HL-60 (cell line): ENCODE measurements at regions not wholly inside any gene's neighbourhood (a gene's known extent, or its start where the extent isn't known, plus 50 kb on each side); places are given as distances from the start of the nearest gene placed in this dataset.

Experiments
- DNase-seq, 2 experiments: peaks; one replicate each; pipeline ENCODE4 v3.0.0-alpha.2; 2010 to 2020; ENCODE audit warnings: low read depth in 1 of 2, low spot score in 1 of 2
- H3K27ac ChIP-seq: fragments of 250-450 bp; sonication (Bioruptor Pico); replicated peaks from 2 replicates; pipeline ENCODE4 v1.5.1; 2020; ENCODE audit warnings: mild to moderate bottlenecking, moderate library complexity
- H3K27me3 ChIP-seq: fragments of 250-450 bp; sonication (Bioruptor Pico); 2 replicates; pipeline ENCODE4 v1.5.1; 2021; ENCODE audit warnings: mild to moderate bottlenecking, moderate library complexity; ENCODE audit not compliant: insufficient read depth, poor library complexity, severe bottlenecking
- H3K4me3 ChIP-seq: replicated peaks from 2 replicates; pipeline ENCODE4 v1.5.1; 2011; ENCODE audit warnings: mild to moderate bottlenecking, control low read depth, low read length; ENCODE audit not compliant: insufficient read depth
- CTCF ChIP-seq: IDR thresholded peaks from one replicate; pipeline ENCODE4 v1.5.1; 2011; ENCODE audit warnings: low read length, control low read depth, inconsistent platforms; ENCODE audit not compliant: insufficient read depth
- GABPA ChIP-seq: IDR thresholded peaks from 2 replicates; pipeline ENCODE4 v1.6.1; 2012; ENCODE audit warnings: low read depth
- POLR2AphosphoS5 ChIP-seq: IDR thresholded peaks from 2 replicates; pipeline ENCODE4 v1.6.1; 2012; ENCODE audit warnings: low read depth
- SPI1 ChIP-seq: IDR thresholded peaks from 2 replicates; pipeline ENCODE4 v1.6.1; 2012; ENCODE audit warnings: low read depth, mild to moderate bottlenecking, borderline replicate concordance
- TF ChIP-seq, protein P1 (sequence below): IDR thresholded peaks from 2 replicates; pipeline ENCODE4 v1.6.1; 2012; ENCODE audit warnings: low read depth; ENCODE audit not compliant: insufficient replicate concordance

DNA sequence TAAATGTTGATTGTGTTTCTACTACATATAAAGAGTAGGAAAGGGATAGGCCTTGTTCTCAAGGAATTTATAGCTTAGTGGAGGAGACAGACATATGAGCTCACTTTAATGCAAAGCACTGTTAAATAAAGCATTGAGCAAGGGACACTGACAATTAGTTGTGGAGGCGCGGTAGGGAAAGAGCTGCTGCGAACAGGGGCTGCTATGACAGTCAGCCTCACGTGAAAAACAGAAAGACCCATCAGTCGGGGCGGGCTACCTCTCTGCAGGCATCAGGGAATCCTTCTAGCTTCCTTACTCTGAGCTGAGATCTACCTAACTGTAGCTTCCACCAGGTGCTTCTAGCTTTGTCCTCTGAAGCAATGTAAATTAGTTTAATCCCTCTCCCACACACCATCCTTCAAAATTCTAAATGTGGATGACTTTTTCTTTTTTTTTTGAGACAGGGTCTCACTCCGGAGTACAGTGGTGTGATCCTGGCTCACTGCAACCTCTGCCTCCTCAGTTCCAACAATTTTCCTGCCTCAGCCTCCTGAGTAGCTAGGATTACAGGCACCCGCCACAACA is 129.9 kb upstream of the ZFHX3 start:
- DNase-seq = no peak
- H3K4me3 ChIP-seq = no peak overlapping the region
- H3K27me3 ChIP-seq = no peaks in the 10 kb centered on the region
- H3K27ac ChIP-seq = no peak overlapping the region
- TF ChIP-seq, protein P1, sequence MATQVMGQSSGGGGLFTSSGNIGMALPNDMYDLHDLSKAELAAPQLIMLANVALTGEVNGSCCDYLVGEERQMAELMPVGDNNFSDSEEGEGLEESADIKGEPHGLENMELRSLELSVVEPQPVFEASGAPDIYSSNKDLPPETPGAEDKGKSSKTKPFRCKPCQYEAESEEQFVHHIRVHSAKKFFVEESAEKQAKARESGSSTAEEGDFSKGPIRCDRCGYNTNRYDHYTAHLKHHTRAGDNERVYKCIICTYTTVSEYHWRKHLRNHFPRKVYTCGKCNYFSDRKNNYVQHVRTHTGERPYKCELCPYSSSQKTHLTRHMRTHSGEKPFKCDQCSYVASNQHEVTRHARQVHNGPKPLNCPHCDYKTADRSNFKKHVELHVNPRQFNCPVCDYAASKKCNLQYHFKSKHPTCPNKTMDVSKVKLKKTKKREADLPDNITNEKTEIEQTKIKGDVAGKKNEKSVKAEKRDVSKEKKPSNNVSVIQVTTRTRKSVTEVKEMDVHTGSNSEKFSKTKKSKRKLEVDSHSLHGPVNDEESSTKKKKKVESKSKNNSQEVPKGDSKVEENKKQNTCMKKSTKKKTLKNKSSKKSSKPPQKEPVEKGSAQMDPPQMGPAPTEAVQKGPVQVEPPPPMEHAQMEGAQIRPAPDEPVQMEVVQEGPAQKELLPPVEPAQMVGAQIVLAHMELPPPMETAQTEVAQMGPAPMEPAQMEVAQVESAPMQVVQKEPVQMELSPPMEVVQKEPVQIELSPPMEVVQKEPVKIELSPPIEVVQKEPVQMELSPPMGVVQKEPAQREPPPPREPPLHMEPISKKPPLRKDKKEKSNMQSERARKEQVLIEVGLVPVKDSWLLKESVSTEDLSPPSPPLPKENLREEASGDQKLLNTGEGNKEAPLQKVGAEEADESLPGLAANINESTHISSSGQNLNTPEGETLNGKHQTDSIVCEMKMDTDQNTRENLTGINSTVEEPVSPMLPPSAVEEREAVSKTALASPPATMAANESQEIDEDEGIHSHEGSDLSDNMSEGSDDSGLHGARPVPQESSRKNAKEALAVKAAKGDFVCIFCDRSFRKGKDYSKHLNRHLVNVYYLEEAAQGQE = no peak
- TF ChIP-seq CTCF = no peak
- no peak for TF ChIP-seq GABPA
- no peak for TF ChIP-seq POLR2AphosphoS5
- TF ChIP-seq SPI1 = no peak

- H3K27ac ChIP-seq = no peak overlapping the region
- no peaks in the 10 kb centered on the region for H3K27me3 ChIP-seq
- no peak overlapping the region for H3K4me3 ChIP-seq
- no peak for TF ChIP-seq SPI1
- no peak for TF ChIP-seq POLR2AphosphoS5
- TF ChIP-seq, protein P1 = no peak
- no peak for TF ChIP-seq CTCF
- no peak for TF ChIP-seq GABPA
- no peak for DNase-seq
Measured at GRCh38 chr16:73176577-73177013, 128.7 kb upstream of the ZFHX3 start.

GRCh38 chr16:73172973-73173709 is 125.2 kb upstream of the ZFHX3 start:
- no peak for DNase-seq
- no peak overlapping the region for H3K27ac ChIP-seq
- no peaks in the 10 kb centered on the region for H3K27me3 ChIP-seq
- TF ChIP-seq SPI1 (no peak), CTCF (no peak), GABPA (no peak), POLR2AphosphoS5 (no peak)
- TF ChIP-seq, protein P1 = no peak
- no peak overlapping the region for H3K4me3 ChIP-seq
